ENCODE measurements at regions not wholly inside any gene's neighbourhood (a gene's known extent, or its start where the extent isn't known, plus 50 kb on each side); places are given as distances from the start of the nearest gene placed in this dataset.

DNA sequence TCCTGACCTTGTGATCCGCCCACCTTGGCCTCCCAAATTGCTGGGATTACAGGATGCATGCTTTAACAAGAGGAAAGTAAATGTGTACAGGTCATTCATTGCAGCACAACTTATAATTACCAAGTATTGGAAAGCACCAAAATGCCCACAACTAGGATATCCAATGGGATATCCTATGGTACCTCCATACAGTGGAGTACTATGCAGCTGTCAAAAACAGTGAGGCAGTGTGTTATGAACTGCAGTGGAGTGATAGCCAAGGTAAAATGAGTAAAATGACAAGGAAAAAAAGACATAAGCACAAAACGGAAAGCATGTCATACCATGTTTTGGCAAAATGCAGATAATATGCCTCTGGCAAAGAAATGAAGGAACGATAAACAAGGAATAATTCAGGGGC lies 87.6 kb downstream of the FOXL1 start:
- Histone ChIP-seq H3K9ac (ENCODE audit: low read length) (no peak overlapping the region), H3K4me3 (ENCODE audit: low read length) (no peak overlapping the region), H4K20me1 (ENCODE audit: insufficient read depth, low read length) (no peaks in the 10 kb centered on the region), H3K27me3 (replicated peaks; ENCODE audit: insufficient read depth, low read length) (peaks cover 21% of the 10 kb centered on the region), H3K4me2 (ENCODE audit: low read depth, low read length) (no peak overlapping the region), H3K9me3 (replicated peaks; ENCODE audit: insufficient read depth, low read length) (no peaks in the 10 kb centered on the region), H3K27ac (ENCODE audit: low read length) (no peak overlapping the region), H3K36me3 (replicated peaks; ENCODE audit: insufficient read depth, low read length) (no peaks in the 10 kb centered on the region), H3F3A (ENCODE audit: insufficient read depth, low read length) (no peaks in the 10 kb centered on the region), H3K4me1 (ENCODE audit: low read length) (no peaks in the 10 kb centered on the region), H2AFZ (ENCODE audit: low read length) (no peak overlapping the region), H3K9me2 (replicated peaks; ENCODE audit: insufficient read depth, low read length) (no peaks in the 10 kb centered on the region), H3K79me2 (ENCODE audit: low read length) (no peaks in the 10 kb centered on the region)
- TF ChIP-seq EZH2phosphoT487 (IDR thresholded peaks at IDR 0.05; ENCODE audit: low read length) (no peak), EZH2 (optimal IDR thresholded peaks at IDR 0.05; ENCODE audit: low read depth, low read length) (no peak)
- TF ChIP-seq, protein P1, sequence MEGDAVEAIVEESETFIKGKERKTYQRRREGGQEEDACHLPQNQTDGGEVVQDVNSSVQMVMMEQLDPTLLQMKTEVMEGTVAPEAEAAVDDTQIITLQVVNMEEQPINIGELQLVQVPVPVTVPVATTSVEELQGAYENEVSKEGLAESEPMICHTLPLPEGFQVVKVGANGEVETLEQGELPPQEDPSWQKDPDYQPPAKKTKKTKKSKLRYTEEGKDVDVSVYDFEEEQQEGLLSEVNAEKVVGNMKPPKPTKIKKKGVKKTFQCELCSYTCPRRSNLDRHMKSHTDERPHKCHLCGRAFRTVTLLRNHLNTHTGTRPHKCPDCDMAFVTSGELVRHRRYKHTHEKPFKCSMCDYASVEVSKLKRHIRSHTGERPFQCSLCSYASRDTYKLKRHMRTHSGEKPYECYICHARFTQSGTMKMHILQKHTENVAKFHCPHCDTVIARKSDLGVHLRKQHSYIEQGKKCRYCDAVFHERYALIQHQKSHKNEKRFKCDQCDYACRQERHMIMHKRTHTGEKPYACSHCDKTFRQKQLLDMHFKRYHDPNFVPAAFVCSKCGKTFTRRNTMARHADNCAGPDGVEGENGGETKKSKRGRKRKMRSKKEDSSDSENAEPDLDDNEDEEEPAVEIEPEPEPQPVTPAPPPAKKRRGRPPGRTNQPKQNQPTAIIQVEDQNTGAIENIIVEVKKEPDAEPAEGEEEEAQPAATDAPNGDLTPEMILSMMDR (IDR thresholded peaks at IDR 0.05; ENCODE audit: low read length), result no peak
- DNase-seq, result no peak

- Histone ChIP-seq H3F3A (ENCODE audit: insufficient read depth, low read length) (no peaks in the 10 kb centered on the region), H3K9me3 (replicated peaks; ENCODE audit: insufficient read depth, low read length) (no peaks in the 10 kb centered on the region), H3K4me2 (ENCODE audit: low read depth, low read length) (no peak overlapping the region)
Measured at GRCh38 chr16:86667035-86667434, 88.7 kb downstream of the FOXL1 start.

DNA sequence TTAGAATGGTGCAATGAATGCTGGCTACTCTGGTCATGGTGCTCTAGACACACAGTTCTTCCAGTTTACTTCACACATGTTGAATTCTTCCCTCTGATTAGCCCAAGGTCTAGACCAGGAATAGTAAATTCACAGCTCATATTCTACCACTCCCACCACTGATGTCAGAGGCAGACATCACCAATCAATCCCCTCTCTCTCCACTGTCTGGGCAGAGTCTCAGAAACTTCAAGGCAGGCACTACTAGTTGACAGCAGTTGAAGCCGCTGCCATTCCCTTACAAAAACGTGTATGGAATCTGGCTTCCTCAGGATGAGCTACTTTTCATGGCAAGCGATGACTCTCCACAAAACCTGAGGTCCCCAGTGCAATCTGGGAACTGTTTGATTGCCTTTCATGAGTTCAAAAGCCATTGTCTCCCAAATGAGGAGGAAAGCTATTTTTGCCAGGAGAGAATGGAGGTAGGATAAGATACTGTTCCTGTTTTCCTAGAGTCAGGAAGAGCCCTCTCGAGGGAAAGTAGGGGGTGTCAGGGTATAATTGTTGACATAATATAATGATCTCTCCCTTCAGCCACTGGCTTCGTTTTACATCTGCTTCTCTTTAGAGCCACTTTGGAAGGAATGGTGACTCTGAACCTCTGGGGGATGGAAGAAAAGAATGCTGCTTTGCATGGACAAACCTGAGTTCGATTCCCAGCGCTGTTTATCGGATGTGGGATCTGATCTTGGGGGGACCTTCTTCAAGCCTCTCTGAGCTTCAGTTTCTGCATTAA lies 90.0 kb downstream of the FOXL1 start:
- H3K27ac ChIP-seq (ENCODE audit: low read length), result no peak overlapping the region
- no peaks in the 10 kb centered on the region for H3K4me1 ChIP-seq (ENCODE audit: low read length)
- H3K4me2 ChIP-seq (ENCODE audit: low read depth, low read length), result no peak overlapping the region
- H2AFZ ChIP-seq (ENCODE audit: low read length), result no peak overlapping the region
- H3K9me2 ChIP-seq (replicated peaks; ENCODE audit: insufficient read depth, low read length), result no peaks in the 10 kb centered on the region
- H3K9ac ChIP-seq (ENCODE audit: low read length), result no peak overlapping the region
- H4K20me1 ChIP-seq (ENCODE audit: insufficient read depth, low read length), result no peaks in the 10 kb centered on the region
- no peak for DNase-seq
- TF ChIP-seq, protein P1 (IDR thresholded peaks at IDR 0.05; ENCODE audit: low read length), result no peak
- TF ChIP-seq EZH2phosphoT487 (IDR thresholded peaks at IDR 0.05; ENCODE audit: low read length), result no peak
- TF ChIP-seq EZH2 (optimal IDR thresholded peaks at IDR 0.05; ENCODE audit: low read depth, low read length), result no peak
- H3F3A ChIP-seq (ENCODE audit: insufficient read depth, low read length), result no peaks in the 10 kb centered on the region
- H3K4me3 ChIP-seq (ENCODE audit: low read length), result no peak overlapping the region
- H3K79me2 ChIP-seq (ENCODE audit: low read length), result no peaks in the 10 kb centered on the region
- no peaks in the 10 kb centered on the region for H3K36me3 ChIP-seq (replicated peaks; ENCODE audit: insufficient read depth, low read length)
- peaks cover 20% of the 10 kb centered on the region for H3K27me3 ChIP-seq (replicated peaks; ENCODE audit: insufficient read depth, low read length)
- no peaks in the 10 kb centered on the region for H3K9me3 ChIP-seq (replicated peaks; ENCODE audit: insufficient read depth, low read length)

More at GRCh38 chr16:86667035-86667434, 88.7 kb downstream of the FOXL1 start:
- H4K20me1 ChIP-seq (ENCODE audit: insufficient read depth, low read length), result no peaks in the 10 kb centered on the region
- no peak overlapping the region for H3K9ac ChIP-seq (ENCODE audit: low read length)
- no peaks in the 10 kb centered on the region for H3K36me3 ChIP-seq (replicated peaks; ENCODE audit: insufficient read depth, low read length)
- no peak for DNase-seq
- no peaks in the 10 kb centered on the region for H3K4me1 ChIP-seq (ENCODE audit: low read length)
- TF ChIP-seq EZH2 (optimal IDR thresholded peaks at IDR 0.05; ENCODE audit: low read depth, low read length), result no peak
- TF ChIP-seq, protein P1 (IDR thresholded peaks at IDR 0.05; ENCODE audit: low read length), result no peak
- H3K79me2 ChIP-seq (ENCODE audit: low read length), result no peaks in the 10 kb centered on the region
- H3K27ac ChIP-seq (ENCODE audit: low read length), result no peak overlapping the region
- H2AFZ ChIP-seq (ENCODE audit: low read length), result no peak overlapping the region
- H3K27me3 ChIP-seq (replicated peaks; ENCODE audit: insufficient read depth, low read length), result peaks cover 21% of the 10 kb centered on the region
- no peaks in the 10 kb centered on the region for H3K9me2 ChIP-seq (replicated peaks; ENCODE audit: insufficient read depth, low read length)
- no peak overlapping the region for H3K4me3 ChIP-seq (ENCODE audit: low read length)
